HL-60 (cell line): ENCODE measurements at regions not wholly inside any gene's neighbourhood (a gene's known extent, or its start where the extent isn't known, plus 50 kb on each side); places are given as distances from the start of the nearest gene placed in this dataset. TPM values are rescaled to one million over a fixed set of nuclear protein-coding genes. Genes with fewer than 3 reads are reported as not detected.

Source experiments
- DNase-seq, 2 experiments: peaks; one replicate each; pipeline ENCODE4 v3.0.0-alpha.2; 2010 to 2020; ENCODE audit warnings: low read depth in 1 of 2, low spot score in 1 of 2
- H3K27ac ChIP-seq: fragments of 250-450 bp; sonication (Bioruptor Pico); replicated peaks from 2 replicates; pipeline ENCODE4 v1.5.1; 2020; ENCODE audit warnings: mild to moderate bottlenecking, moderate library complexity
- H3K27me3 ChIP-seq: fragments of 250-450 bp; sonication (Bioruptor Pico); 2 replicates; pipeline ENCODE4 v1.5.1; 2021; ENCODE audit warnings: mild to moderate bottlenecking, moderate library complexity; ENCODE audit not compliant: insufficient read depth, poor library complexity, severe bottlenecking
- H3K4me3 ChIP-seq: replicated peaks from 2 replicates; pipeline ENCODE4 v1.5.1; 2011; ENCODE audit warnings: mild to moderate bottlenecking, control low read depth, low read length; ENCODE audit not compliant: insufficient read depth
- CTCF ChIP-seq: IDR thresholded peaks from one replicate; pipeline ENCODE4 v1.5.1; 2011; ENCODE audit warnings: low read length, control low read depth, inconsistent platforms; ENCODE audit not compliant: insufficient read depth
- GABPA ChIP-seq: IDR thresholded peaks from 2 replicates; pipeline ENCODE4 v1.6.1; 2012; ENCODE audit warnings: low read depth
- POLR2AphosphoS5 ChIP-seq: IDR thresholded peaks from 2 replicates; pipeline ENCODE4 v1.6.1; 2012; ENCODE audit warnings: low read depth
- REST ChIP-seq: IDR thresholded peaks from 2 replicates; pipeline ENCODE4 v1.6.1; 2012; ENCODE audit warnings: low read depth; ENCODE audit not compliant: insufficient replicate concordance
- SPI1 ChIP-seq: IDR thresholded peaks from 2 replicates; pipeline ENCODE4 v1.6.1; 2012; ENCODE audit warnings: low read depth, mild to moderate bottlenecking, borderline replicate concordance
- microRNA-seq: library from miRNA; unstranded; fragments of <30 nt; microRNA quantifications from one replicate; pipeline ENCODE4, GENCODE V29; 2018

- DNase-seq: no peak
- H3K27me3 ChIP-seq: no peaks in the 10 kb centered on the region
- no peak overlapping the region for H3K27ac ChIP-seq
- H3K4me3 ChIP-seq: no peak overlapping the region
- TF ChIP-seq SPI1 (no peak), CTCF (no peak), POLR2AphosphoS5 (no peak), REST (no peak), GABPA (no peak)
Measured at GRCh38 chr4:112094330-112094729, 50.9 kb upstream of the FAM241A start.

Small RNA genes lying in the stretch of these regions (microRNA-seq; reads per million reads assigned to microRNA genes)
- gene MIR297: not detected
